HepG2 (cell line): ENCODE measurements at regions not wholly inside any gene's neighbourhood (a gene's known extent, or its start where the extent isn't known, plus 50 kb on each side); places are given as distances from the start of the nearest gene placed in this dataset.

Experiments used
- AHR ChIP-seq: IDR thresholded peaks from 2 replicates; pipeline ENCODE4 v1.6.1; 2018; ENCODE audit warnings: missing genetic modification reagents, missing compliant biosample characterization
- CENPT ChIP-seq: sonication (generic); formaldehyde crosslinking; IDR thresholded peaks from 2 replicates; pipeline ENCODE4 v1.8.0; 2022; ENCODE audit warnings: low read depth, mild to moderate bottlenecking, moderate library complexity, missing genetic modification reagents
- DMAP1 ChIP-seq: IDR thresholded peaks from 2 replicates; pipeline ENCODE4 v1.6.1; 2016
- DMTF1 ChIP-seq: sonication (generic); formaldehyde crosslinking; IDR thresholded peaks from 2 replicates; pipeline ENCODE4 v1.4.0; 2020; ENCODE audit warnings: mild to moderate bottlenecking, missing genetic modification reagents
- FLYWCH1 ChIP-seq: sonication (generic); formaldehyde crosslinking; IDR thresholded peaks from 2 replicates; pipeline ENCODE4 v1.8.1; 2023; ENCODE audit warnings: mild to moderate bottlenecking, missing genetic modification reagents
- GATA4 ChIP-seq: sonication (generic); IDR thresholded peaks from 2 replicates; pipeline ENCODE4 v1.6.1; 2016; ENCODE audit warnings: antibody characterized with exemption, low read depth, borderline replicate concordance
- HOXA3 ChIP-seq: sonication (generic); formaldehyde crosslinking; IDR thresholded peaks from 2 replicates; pipeline ENCODE4 v1.5.0; 2020; ENCODE audit warnings: missing genetic modification reagents
- SIN3A ChIP-seq: IDR thresholded peaks from 2 replicates; pipeline ENCODE4 v1.6.1; 2011; ENCODE audit warnings: low read depth, mild to moderate bottlenecking, control low read depth, low read length, borderline replicate concordance
- TEF ChIP-seq: sonication (generic); formaldehyde crosslinking; IDR thresholded peaks from 2 replicates; pipeline ENCODE4 v1.5.0; 2020; ENCODE audit warnings: missing genetic modification reagents
- ZBTB42 ChIP-seq: sonication (generic); formaldehyde crosslinking; IDR thresholded peaks from 2 replicates; pipeline ENCODE4 v1.5.0; 2020; ENCODE audit warnings: mild to moderate bottlenecking, missing genetic modification reagents
- ZIK1 ChIP-seq: sonication (generic); formaldehyde crosslinking; IDR thresholded peaks from 2 replicates; pipeline ENCODE4 v1.5.0; 2020; ENCODE audit warnings: mild to moderate bottlenecking, low read depth, missing genetic modification reagents, borderline replicate concordance
- ZNF260 ChIP-seq: sonication (generic); formaldehyde crosslinking; IDR thresholded peaks from 2 replicates; pipeline ENCODE4 v1.4.0; 2020; ENCODE audit warnings: missing genetic modification reagents, low read depth, mild to moderate bottlenecking, borderline replicate concordance
- ZNF33A ChIP-seq: sonication (generic); formaldehyde crosslinking; IDR thresholded peaks from 2 replicates; pipeline ENCODE4 v1.5.1; 2020; ENCODE audit warnings: missing genetic modification reagents, mild to moderate bottlenecking, moderate library complexity, borderline replicate concordance
- ZNF362 ChIP-seq: sonication (generic); formaldehyde crosslinking; IDR thresholded peaks from 2 replicates; pipeline ENCODE4 v1.4.0; 2020; ENCODE audit warnings: missing genetic modification reagents, mild to moderate bottlenecking, borderline replicate concordance
- ZNF577 ChIP-seq: sonication (generic); formaldehyde crosslinking; IDR thresholded peaks from 2 replicates; pipeline ENCODE4 v1.4.0; 2020; ENCODE audit warnings: mild to moderate bottlenecking, low read depth, missing genetic modification reagents, borderline replicate concordance
- ZNF792 ChIP-seq: IDR thresholded peaks from 2 replicates; pipeline ENCODE4 v1.6.1; 2016
- ZXDC ChIP-seq: sonication (generic); formaldehyde crosslinking; IDR thresholded peaks from 2 replicates; pipeline ENCODE4 v1.5.0; 2020; ENCODE audit warnings: mild to moderate bottlenecking, missing genetic modification reagents
- TF ChIP-seq, protein P1 (sequence below): sonication (generic); formaldehyde crosslinking; IDR thresholded peaks from 2 replicates; pipeline ENCODE4 v1.5.0; 2020; ENCODE audit warnings: missing genetic modification reagents, mild to moderate bottlenecking, borderline replicate concordance
- TF ChIP-seq, protein P2 (sequence below): sonication (generic); formaldehyde crosslinking; IDR thresholded peaks from 2 replicates; pipeline ENCODE4 v1.4.0; 2020; ENCODE audit warnings: missing genetic modification reagents
- TF ChIP-seq, protein P3 (sequence below): sonication (generic); formaldehyde crosslinking; IDR thresholded peaks from 2 replicates; pipeline ENCODE4 v1.5.1; 2020; ENCODE audit warnings: missing genetic modification reagents, mild to moderate bottlenecking, borderline replicate concordance

DNA sequence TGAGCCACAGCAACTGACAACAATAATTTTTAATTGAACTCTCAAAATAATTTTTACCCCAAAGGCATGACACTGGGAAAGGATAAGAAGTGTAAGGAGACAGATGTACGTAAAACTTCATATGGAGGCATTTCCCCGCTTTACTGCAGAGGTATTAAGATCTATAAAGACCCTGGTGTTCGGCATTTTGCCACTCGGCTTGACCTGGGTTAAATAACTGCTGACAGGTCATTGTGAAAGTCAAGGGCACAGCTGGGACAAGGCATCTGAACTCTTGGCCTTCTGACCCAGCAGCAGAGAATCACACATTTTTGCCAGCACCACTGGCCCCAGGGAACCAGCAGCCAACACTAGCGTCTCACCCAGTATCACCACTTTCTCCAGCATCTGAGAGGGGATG lies 372.1 kb downstream of the SOX9 start (continued):
- TF ChIP-seq ZXDC (CRISPR knock-in tag) (no peak), GATA4 (no peak), TEF (CRISPR knock-in tag) (no peak), ZNF362 (CRISPR knock-in tag) (no peak), ZNF260 (CRISPR knock-in tag) (no peak), FLYWCH1 (CRISPR knock-in tag) (no peak), ZBTB42 (CRISPR knock-in tag) (no peak), SIN3A (no peak), ZIK1 (CRISPR knock-in tag) (no peak), ZNF792 (CRISPR knock-in tag) (no peak), DMAP1 (CRISPR knock-in tag) (no peak), CENPT (CRISPR knock-in tag) (no peak), AHR (0 out of 2 replicates have a peak, but pooled peaks have one; percentile 43), ZNF33A (no peak), HOXA3 (CRISPR knock-in tag) (peak; percentile 58; the same call in 1 of the 2 replicates), DMTF1 (no peak), ZNF577 (CRISPR knock-in tag) (no peak)
- TF ChIP-seq, protein P1, sequence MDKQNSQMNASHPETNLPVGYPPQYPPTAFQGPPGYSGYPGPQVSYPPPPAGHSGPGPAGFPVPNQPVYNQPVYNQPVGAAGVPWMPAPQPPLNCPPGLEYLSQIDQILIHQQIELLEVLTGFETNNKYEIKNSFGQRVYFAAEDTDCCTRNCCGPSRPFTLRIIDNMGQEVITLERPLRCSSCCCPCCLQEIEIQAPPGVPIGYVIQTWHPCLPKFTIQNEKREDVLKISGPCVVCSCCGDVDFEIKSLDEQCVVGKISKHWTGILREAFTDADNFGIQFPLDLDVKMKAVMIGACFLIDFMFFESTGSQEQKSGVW (CRISPR knock-in tag) = no peak
- TF ChIP-seq, protein P2, sequence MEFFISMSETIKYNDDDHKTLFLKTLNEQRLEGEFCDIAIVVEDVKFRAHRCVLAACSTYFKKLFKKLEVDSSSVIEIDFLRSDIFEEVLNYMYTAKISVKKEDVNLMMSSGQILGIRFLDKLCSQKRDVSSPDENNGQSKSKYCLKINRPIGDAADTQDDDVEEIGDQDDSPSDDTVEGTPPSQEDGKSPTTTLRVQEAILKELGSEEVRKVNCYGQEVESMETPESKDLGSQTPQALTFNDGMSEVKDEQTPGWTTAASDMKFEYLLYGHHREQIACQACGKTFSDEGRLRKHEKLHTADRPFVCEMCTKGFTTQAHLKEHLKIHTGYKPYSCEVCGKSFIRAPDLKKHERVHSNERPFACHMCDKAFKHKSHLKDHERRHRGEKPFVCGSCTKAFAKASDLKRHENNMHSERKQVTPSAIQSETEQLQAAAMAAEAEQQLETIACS (CRISPR knock-in tag) = no peak
- TF ChIP-seq, protein P3, sequence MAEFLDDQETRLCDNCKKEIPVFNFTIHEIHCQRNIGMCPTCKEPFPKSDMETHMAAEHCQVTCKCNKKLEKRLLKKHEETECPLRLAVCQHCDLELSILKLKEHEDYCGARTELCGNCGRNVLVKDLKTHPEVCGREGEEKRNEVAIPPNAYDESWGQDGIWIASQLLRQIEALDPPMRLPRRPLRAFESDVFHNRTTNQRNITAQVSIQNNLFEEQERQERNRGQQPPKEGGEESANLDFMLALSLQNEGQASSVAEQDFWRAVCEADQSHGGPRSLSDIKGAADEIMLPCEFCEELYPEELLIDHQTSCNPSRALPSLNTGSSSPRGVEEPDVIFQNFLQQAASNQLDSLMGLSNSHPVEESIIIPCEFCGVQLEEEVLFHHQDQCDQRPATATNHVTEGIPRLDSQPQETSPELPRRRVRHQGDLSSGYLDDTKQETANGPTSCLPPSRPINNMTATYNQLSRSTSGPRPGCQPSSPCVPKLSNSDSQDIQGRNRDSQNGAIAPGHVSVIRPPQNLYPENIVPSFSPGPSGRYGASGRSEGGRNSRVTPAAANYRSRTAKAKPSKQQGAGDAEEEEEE = no peak
